D721Med (cell line): ENCODE measurements at regions not wholly inside any gene's neighbourhood (a gene's known extent, or its start where the extent isn't known, plus 50 kb on each side); places are given as distances from the start of the nearest gene placed in this dataset.
A peak's percentile ranks its signal among the peaks of the same experiment; 100 is the strongest.

Experiments
- DNase-seq: peaks from one replicate; pipeline ENCODE4 v3.0.0; 2011; ENCODE audit warnings: low spot score; ENCODE audit not compliant: insufficient read length
- FAIRE-seq: peaks from 2 replicates; lab custom pipeline; 2011; peaks lifted over from hg19 to GRCh38; lab: Jason Lieb, UNC
- CTCF ChIP-seq: IDR thresholded peaks from 2 replicates; pipeline ENCODE4 v1.5.1; 2012; ENCODE audit warnings: mild to moderate bottlenecking, control low read depth; ENCODE audit not compliant: insufficient read depth; ENCODE audit errors: missing control alignments

GRCh38 chr1:181424786-181425403, 58.4 kb upstream of the CACNA1E start:
- FAIRE-seq, result peak; percentile 83
- DNase-seq, result peak; percentile 46
- TF ChIP-seq CTCF, result peak; percentile 100

GRCh38 chr1:181425566-181425965, 57.8 kb upstream of the CACNA1E start:
- DNase-seq (no peak), FAIRE-seq (no peak)
- no peak for TF ChIP-seq CTCF

- no peak for DNase-seq
- no peak for TF ChIP-seq CTCF
- no peak for FAIRE-seq
Observed at GRCh38 chr1:181429462-181429861, 53.9 kb upstream of the CACNA1E start.

- TF ChIP-seq CTCF, result no peak
- FAIRE-seq (peak; percentile 44), DNase-seq (no peak)
Observed at GRCh38 chr1:181430015-181430885, 53.1 kb upstream of the CACNA1E start.
